Bone marrow (tissue), 2 donors: ENCODE measurements at regions not wholly inside any gene's neighbourhood (a gene's known extent, or its start where the extent isn't known, plus 50 kb on each side); places are given as distances from the start of the nearest gene placed in this dataset.
"Not testable (repeated sequence)": the region's sequence is repeated elsewhere in the genome, so short reads cannot be mapped to it uniquely, and the experiment has no call there.

Experiments used
- DNase-seq, 2 donors: peaks; one replicate each; lab custom pipeline; 2025; lab: John Stamatoyannopoulos, UW

- DNase-seq: no peak
Observed at GRCh38 chr14:89743828-89744227, 210.7 kb downstream of the EFCAB11 start.

GRCh38 chr14:89740241-89740640 is 214.3 kb downstream of the EFCAB11 start:
- DNase-seq: no peak

- DNase-seq: no peak
Observed at GRCh38 chr14:89736881-89737280, 217.6 kb downstream of the EFCAB11 start.

- DNase-seq: no peak
Observed at GRCh38 chr14:89731396-89731933, 223.1 kb downstream of the EFCAB11 start.

- no peak for DNase-seq
Observed at GRCh38 chr14:89730687-89731086, 223.8 kb downstream of the EFCAB11 start.

- DNase-seq: no peak
Observed at GRCh38 chr14:89728964-89729363, 225.6 kb downstream of the EFCAB11 start.

- not testable (repeated sequence) for DNase-seq
Observed at GRCh38 chr14:89726226-89726625, 228.3 kb downstream of the EFCAB11 start.

GRCh38 chr14:89724628-89724960 is 229.9 kb downstream of the EFCAB11 start:
- DNase-seq: peak in 1 of 2 donors; percentile 44

GRCh38 chr14:89723930-89724627 is 230.5 kb downstream of the EFCAB11 start:
- DNase-seq: no peak

- DNase-seq: no peak
Observed at GRCh38 chr14:89721956-89722355, 232.6 kb downstream of the EFCAB11 start.

GRCh38 chr14:89720741-89721729 is 233.5 kb downstream of the EFCAB11 start:
- DNase-seq: peak; percentile 33 to 95

GRCh38 chr14:89720076-89720687 is 234.3 kb downstream of the EFCAB11 start:
- no peak for DNase-seq

GRCh38 chr14:89719366-89720075 is 235.0 kb downstream of the EFCAB11 start:
- peak in 1 of 2 donors; percentile 44 for DNase-seq

- no peak for DNase-seq
Observed at GRCh38 chr14:89708982-89709625, 245.4 kb downstream of the EFCAB11 start.

GRCh38 chr14:89707086-89707485 is 247.4 kb downstream of the EFCAB11 start:
- no peak for DNase-seq

GRCh38 chr14:89702876-89703200 is 251.7 kb downstream of the EFCAB11 start:
- DNase-seq: no peak

- DNase-seq: no peak
Observed at GRCh38 chr14:89702073-89702875, 252.3 kb downstream of the EFCAB11 start.

GRCh38 chr14:89701211-89702043 is 253.1 kb downstream of the EFCAB11 start:
- peak; percentile 30 to 64 for DNase-seq

- no peak for DNase-seq
Observed at GRCh38 chr14:89700801-89701200, 253.7 kb downstream of the EFCAB11 start.

- no peak for DNase-seq
Observed at GRCh38 chr14:89699071-89699470, 255.5 kb downstream of the EFCAB11 start.
